ENCODE measurements at regions not wholly inside any gene's neighbourhood (a gene's known extent, or its start where the extent isn't known, plus 50 kb on each side); places are given as distances from the start of the nearest gene placed in this dataset.

DNA sequence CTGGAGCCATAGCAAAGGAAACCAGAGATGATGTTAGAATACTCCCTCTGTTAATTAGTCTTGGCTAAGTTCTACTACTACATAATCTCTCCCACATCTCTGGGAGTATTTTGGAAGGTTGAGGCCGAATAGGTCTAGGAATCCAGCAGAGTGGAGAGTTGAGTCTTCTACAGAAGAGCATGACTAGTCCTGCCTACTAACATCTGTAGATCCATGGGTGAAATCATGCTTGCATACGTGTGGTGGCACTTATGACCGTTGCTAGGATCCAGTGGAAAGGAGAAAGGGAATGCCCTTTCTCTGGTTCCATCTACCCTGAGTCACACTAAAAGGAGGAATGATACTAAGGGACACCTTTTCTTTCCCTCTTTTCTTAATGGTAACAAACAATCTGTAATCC is 425.4 kb downstream of the KDM5D start:
- TF ChIP-seq, protein P1, sequence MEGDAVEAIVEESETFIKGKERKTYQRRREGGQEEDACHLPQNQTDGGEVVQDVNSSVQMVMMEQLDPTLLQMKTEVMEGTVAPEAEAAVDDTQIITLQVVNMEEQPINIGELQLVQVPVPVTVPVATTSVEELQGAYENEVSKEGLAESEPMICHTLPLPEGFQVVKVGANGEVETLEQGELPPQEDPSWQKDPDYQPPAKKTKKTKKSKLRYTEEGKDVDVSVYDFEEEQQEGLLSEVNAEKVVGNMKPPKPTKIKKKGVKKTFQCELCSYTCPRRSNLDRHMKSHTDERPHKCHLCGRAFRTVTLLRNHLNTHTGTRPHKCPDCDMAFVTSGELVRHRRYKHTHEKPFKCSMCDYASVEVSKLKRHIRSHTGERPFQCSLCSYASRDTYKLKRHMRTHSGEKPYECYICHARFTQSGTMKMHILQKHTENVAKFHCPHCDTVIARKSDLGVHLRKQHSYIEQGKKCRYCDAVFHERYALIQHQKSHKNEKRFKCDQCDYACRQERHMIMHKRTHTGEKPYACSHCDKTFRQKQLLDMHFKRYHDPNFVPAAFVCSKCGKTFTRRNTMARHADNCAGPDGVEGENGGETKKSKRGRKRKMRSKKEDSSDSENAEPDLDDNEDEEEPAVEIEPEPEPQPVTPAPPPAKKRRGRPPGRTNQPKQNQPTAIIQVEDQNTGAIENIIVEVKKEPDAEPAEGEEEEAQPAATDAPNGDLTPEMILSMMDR (IDR thresholded peaks at IDR 0.05): no peak
- no peak for TF ChIP-seq POLR2A (IDR thresholded peaks at IDR 0.05)
